Panc1 (cell line): ENCODE measurements at regions not wholly inside any gene's neighbourhood (a gene's known extent, or its start where the extent isn't known, plus 50 kb on each side); places are given as distances from the start of the nearest gene placed in this dataset.

ENCODE experiments used
- ATAC-seq: fragments of 200-7000 bp; cut with Tn5 transposase; 2 replicates; pipeline ENCODE4 v1.9.1; 2020; ENCODE audit warnings: mild to moderate bottlenecking, moderate library complexity
- BruUV-seq: library from RNA; stranded (reverse); fragments of 400-500 nt; replicated peaks from 2 replicates; lab custom pipeline; 2021; lab: Mats Ljungman, UMichigan
- CTCF ChIA-PET: fragments of 300-600 bp; sonication (Branson Sonifier 250); formaldehyde crosslinking; loops from one replicate; lab custom pipeline; 2022; ENCODE audit warnings: antibody characterized with exemption; lab: Charles Lee
- POLR2A ChIA-PET: fragments of 300-600 bp; sonication (Branson Sonifier 250); formaldehyde crosslinking; loops from one replicate; lab custom pipeline; 2022; ENCODE audit warnings: antibody characterized with exemption; lab: Charles Lee
- DNase-seq: peaks from one replicate; pipeline ENCODE4 v3.0.0-alpha.2; 2010; ENCODE audit warnings: low read depth, low spot score
- H3K27ac ChIP-seq: 2 replicates; pipeline ENCODE4 v1.5.1; 2011; ENCODE audit warnings: mild to moderate bottlenecking, low read length, inconsistent platforms
- H3K27me3 ChIP-seq: fragments of 200-500 bp; sonication (Bioruptor generic); 2 replicates; pipeline ENCODE4 v1.6.0; 2014; ENCODE audit warnings: low read length, inconsistent platforms; ENCODE audit not compliant: control insufficient read depth, insufficient read depth
- H3K36me3 ChIP-seq: fragments of 200-500 bp; sonication (Bioruptor generic); 2 replicates; pipeline ENCODE4 v1.5.1; 2014; ENCODE audit warnings: inconsistent platforms, mild to moderate bottlenecking, low read length, moderate library complexity; ENCODE audit not compliant: control insufficient read depth, insufficient read depth
- H3K4me1 ChIP-seq: 2 replicates; pipeline ENCODE4 v1.5.1; 2011; ENCODE audit warnings: inconsistent platforms, mild to moderate bottlenecking, low read length, moderate library complexity; ENCODE audit not compliant: control insufficient read depth, insufficient read depth
- H3K4me3 ChIP-seq, 2 experiments: 2 replicates each; pipeline ENCODE4 v1.5.1; 2011 to 2012; ENCODE audit warnings: low read depth in 2 of 2, low read length in 2 of 2, mild to moderate bottlenecking in 2 of 2, inconsistent platforms in 1 of 2, moderate library complexity in 1 of 2
- H3K9me3 ChIP-seq: fragments of 200-500 bp; sonication (Bioruptor generic); 2 replicates; pipeline ENCODE4 v1.5.1; 2014; ENCODE audit warnings: low read depth, mild to moderate bottlenecking, inconsistent platforms, low read length, moderate library complexity; ENCODE audit not compliant: control insufficient read depth, insufficient read depth
- CTCF ChIP-seq: fragments of 450-650 bp; IDR thresholded peaks from 2 replicates; pipeline ENCODE4 v1.5.1; 2017; ENCODE audit warnings: mild to moderate bottlenecking
- POLR2AphosphoS5 ChIP-seq: IDR thresholded peaks from 2 replicates; pipeline ENCODE4 v1.6.1; 2012; ENCODE audit warnings: mild to moderate bottlenecking, low read depth, low read length, moderate library complexity
- REST ChIP-seq, 2 experiments: IDR thresholded peaks; 2 replicates each; pipeline ENCODE4 v1.6.1; 2011 to 2012; ENCODE audit warnings: low read depth in 2 of 2, control low read depth in 1 of 2, low read length in 1 of 2, mild to moderate bottlenecking in 1 of 2, moderate library complexity in 1 of 2; ENCODE audit not compliant: insufficient read depth in 1 of 2
- SIN3A ChIP-seq: IDR thresholded peaks from 2 replicates; pipeline ENCODE4 v1.6.1; 2012; ENCODE audit warnings: low read depth, mild to moderate bottlenecking, low read length, moderate library complexity, borderline replicate concordance; ENCODE audit not compliant: insufficient read depth
- TCF7L2 ChIP-seq: IDR thresholded peaks from 2 replicates; pipeline ENCODE4 v1.6.1; 2011; ENCODE audit warnings: mild to moderate bottlenecking, low read depth, low read length, inconsistent platforms
- in situ Hi-C: cut with HindIII; loops from 2 replicates; pipeline ENCODE4 v1.10.0; 2016; ENCODE audit warnings: low sequenced_read_pairs, low pct_unique_long_range_greater_than_20kb
- intact Hi-C: fragments of 100-400 bp; cut with micrococcal nuclease; formaldehyde crosslinking; loops from one replicate; pipeline ENCODE4 v1.10.0; 2022; ENCODE audit not compliant: unreplicated experiment

- TF ChIP-seq CTCF = peak; percentile 88
- TF ChIP-seq REST (IDR thresholded peaks at IDR 0.05; ENCODE audit: insufficient read depth in 1 of 2, low read depth in 2 of 2, low read length in 1 of 2) = no peak
- ChIA-PET POLR2A (no interaction called here), CTCF (no interaction called here)
- H3K9me3 ChIP-seq = no peaks in the 10 kb centered on the region
- intact Hi-C loops (no loop called here), in situ Hi-C loops (no loop called here)
- H3K4me1 ChIP-seq = no peaks in the 10 kb centered on the region
- ATAC-seq (peak; percentile 95), DNase-seq (peak; percentile 36)
- BruUV-seq = no TSS peak
- no peaks in the 10 kb centered on the region for H3K27me3 ChIP-seq
- H3K36me3 ChIP-seq = no peaks in the 10 kb centered on the region
- no peak overlapping the region for H3K27ac ChIP-seq
- H3K4me3 ChIP-seq = no peak overlapping the region
Measured at GRCh38 chr9:126228781-126229444, 97.7 kb upstream of the MVB12B start.

GRCh38 chr9:126229501-126229900 lies 97.1 kb upstream of the MVB12B start:
- Histone ChIP-seq H3K27ac (no peak overlapping the region), H3K9me3 (no peaks in the 10 kb centered on the region), H3K36me3 (no peaks in the 10 kb centered on the region), H3K4me1 (no peaks in the 10 kb centered on the region), H3K4me3 (no peak overlapping the region), H3K27me3 (no peaks in the 10 kb centered on the region)
- intact Hi-C loops = no loop called here
- BruUV-seq = no TSS peak
- in situ Hi-C loops = no loop called here
- ChIA-PET POLR2A (no interaction called here), CTCF (no interaction called here)
- DNase-seq (no peak), ATAC-seq (no peak)
- TF ChIP-seq SIN3A (no peak), CTCF (no peak), TCF7L2 (no peak), POLR2AphosphoS5 (no peak), REST (IDR thresholded peaks at IDR 0.05; ENCODE audit: insufficient read depth in 1 of 2, low read depth in 2 of 2, low read length in 1 of 2) (no peak)
